ENCODE measurements at regions not wholly inside any gene's neighbourhood (a gene's known extent, or its start where the extent isn't known, plus 50 kb on each side); places are given as distances from the start of the nearest gene placed in this dataset.

GRCh38 chr18:6614952-6615351, 114.6 kb upstream of the ARHGAP28 start:
- DNase-seq = no peak

- no peak for DNase-seq
Measured at GRCh38 chr18:6616981-6617380, 112.5 kb upstream of the ARHGAP28 start.

GRCh38 chr18:6621437-6621836, 108.1 kb upstream of the ARHGAP28 start:
- DNase-seq = no peak

- DNase-seq = no peak
Measured at GRCh38 chr18:6623278-6623677, 106.2 kb upstream of the ARHGAP28 start.

GRCh38 chr18:6624271-6624660, 105.2 kb upstream of the ARHGAP28 start:
- DNase-seq = no peak

GRCh38 chr18:6624661-6625311, 104.7 kb upstream of the ARHGAP28 start:
- DNase-seq = no peak

- no peak for DNase-seq
Measured at GRCh38 chr18:6625481-6625880, 104.0 kb upstream of the ARHGAP28 start.

GRCh38 chr18:6626457-6626856, 103.1 kb upstream of the ARHGAP28 start:
- no peak for DNase-seq

GRCh38 chr18:6627645-6628044, 101.9 kb upstream of the ARHGAP28 start:
- no peak for DNase-seq

GRCh38 chr18:6628187-6628586, 101.3 kb upstream of the ARHGAP28 start:
- no peak for DNase-seq

- DNase-seq = no peak
Measured at GRCh38 chr18:6629635-6630140, 99.8 kb upstream of the ARHGAP28 start.

- no peak for DNase-seq
Measured at GRCh38 chr18:6633310-6633709, 96.2 kb upstream of the ARHGAP28 start.

GRCh38 chr18:6636091-6636490, 93.4 kb upstream of the ARHGAP28 start:
- no peak for DNase-seq

GRCh38 chr18:6638447-6638846, 91.1 kb upstream of the ARHGAP28 start:
- no peak for DNase-seq

GRCh38 chr18:6639305-6639704, 90.2 kb upstream of the ARHGAP28 start:
- DNase-seq = no peak

GRCh38 chr18:6644836-6645627, 84.5 kb upstream of the ARHGAP28 start:
- DNase-seq = no peak

GRCh38 chr18:6646801-6647200, 82.7 kb upstream of the ARHGAP28 start:
- no peak for DNase-seq

GRCh38 chr18:6648581-6648980, 80.9 kb upstream of the ARHGAP28 start:
- DNase-seq = no peak

- no peak for DNase-seq
Measured at GRCh38 chr18:6649421-6650126, 79.9 kb upstream of the ARHGAP28 start.

GRCh38 chr18:6650127-6650507, 79.4 kb upstream of the ARHGAP28 start:
- no peak for DNase-seq

GRCh38 chr18:6650747-6651146, 78.8 kb upstream of the ARHGAP28 start:
- no peak for DNase-seq

- DNase-seq = no peak
Measured at GRCh38 chr18:6652098-6652497, 77.4 kb upstream of the ARHGAP28 start.

- DNase-seq = no peak
Measured at GRCh38 chr18:6653880-6654279, 75.6 kb upstream of the ARHGAP28 start.

Measured in midbrain (tissue), 1 donor.